PFSK-1 (cell line): ENCODE measurements at regions not wholly inside any gene's neighbourhood (a gene's known extent, or its start where the extent isn't known, plus 50 kb on each side); places are given as distances from the start of the nearest gene placed in this dataset.

Experiments
- FOXP2 ChIP-seq: optimal IDR thresholded peaks from 2 replicates; pipeline ENCODE3; 2011; ENCODE audit warnings: borderline replicate concordance, control low read depth, inconsistent platforms; ENCODE audit not compliant: insufficient read depth; ENCODE audit errors: extremely low read length, extremely low read depth
- POLR2AphosphoS5 ChIP-seq: IDR thresholded peaks from 2 replicates; pipeline ENCODE4 v1.6.1; 2012; ENCODE audit warnings: low read depth, mild to moderate bottlenecking, control low read depth, low read length, moderate library complexity
- SIN3A ChIP-seq: IDR thresholded peaks from 2 replicates; pipeline ENCODE4 v1.6.1; 2012; ENCODE audit warnings: mild to moderate bottlenecking, low read length, moderate library complexity, borderline replicate concordance; ENCODE audit not compliant: insufficient read depth
- TAF1 ChIP-seq: IDR thresholded peaks from 2 replicates; pipeline ENCODE4 v1.6.1; 2012; ENCODE audit warnings: low read length, control low read depth, borderline replicate concordance; ENCODE audit not compliant: insufficient read depth
- TF ChIP-seq, protein P1 (sequence below), 2 experiments: IDR thresholded peaks; 2 replicates each; pipeline versions ENCODE4 v1.6.1 to v1.8.0; 2011 to 2012; ENCODE audit warnings: low read depth in 2 of 2, low read length in 2 of 2, control low read depth in 1 of 2, inconsistent platforms in 1 of 2, mild to moderate bottlenecking in 1 of 2, moderate library complexity in 1 of 2; ENCODE audit not compliant: insufficient read depth in 1 of 2

DNA sequence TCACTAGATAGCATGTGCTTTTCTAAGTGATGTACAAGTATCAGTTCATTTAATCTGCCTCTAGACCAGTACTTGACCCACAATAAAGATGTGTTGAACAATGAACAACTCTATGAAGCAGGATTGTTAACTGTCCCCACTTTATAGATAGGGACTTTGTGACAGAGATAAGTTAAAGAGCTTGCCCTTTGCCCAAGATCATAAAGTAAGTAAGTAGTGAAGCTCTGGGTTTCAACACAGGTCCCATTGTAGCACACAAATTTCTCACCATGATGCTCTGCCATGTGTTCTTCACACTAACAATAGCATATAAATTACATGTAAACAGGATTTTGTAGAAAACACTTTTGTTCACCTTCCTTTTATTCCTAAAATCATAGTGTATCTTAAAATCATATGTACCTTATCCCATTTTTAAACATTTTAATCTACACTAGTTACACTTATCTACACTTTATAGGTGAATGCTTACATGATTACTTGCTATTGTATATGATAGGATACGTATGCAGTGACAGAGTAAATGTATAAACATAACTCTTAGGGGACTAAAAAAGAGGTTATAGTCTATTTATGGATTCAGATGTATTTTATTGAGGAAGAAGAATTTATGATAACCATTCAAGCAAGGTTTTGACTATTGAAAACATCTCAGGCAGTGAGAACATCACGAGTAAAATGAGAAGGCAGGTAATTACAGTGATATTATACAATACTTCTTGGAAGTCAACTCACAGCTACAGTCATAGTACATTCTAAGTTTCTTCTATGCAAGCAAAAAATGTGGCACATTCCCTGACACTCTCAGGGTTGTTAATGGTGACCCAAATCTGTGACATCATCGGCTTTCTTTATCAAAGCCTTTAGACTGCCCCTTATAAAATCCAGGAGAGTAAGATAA is 2275.1 kb downstream of the PCDH7 start:
- TF ChIP-seq POLR2AphosphoS5 (no peak), TAF1 (no peak), FOXP2 (no peak), SIN3A (no peak)
- TF ChIP-seq, protein P1, sequence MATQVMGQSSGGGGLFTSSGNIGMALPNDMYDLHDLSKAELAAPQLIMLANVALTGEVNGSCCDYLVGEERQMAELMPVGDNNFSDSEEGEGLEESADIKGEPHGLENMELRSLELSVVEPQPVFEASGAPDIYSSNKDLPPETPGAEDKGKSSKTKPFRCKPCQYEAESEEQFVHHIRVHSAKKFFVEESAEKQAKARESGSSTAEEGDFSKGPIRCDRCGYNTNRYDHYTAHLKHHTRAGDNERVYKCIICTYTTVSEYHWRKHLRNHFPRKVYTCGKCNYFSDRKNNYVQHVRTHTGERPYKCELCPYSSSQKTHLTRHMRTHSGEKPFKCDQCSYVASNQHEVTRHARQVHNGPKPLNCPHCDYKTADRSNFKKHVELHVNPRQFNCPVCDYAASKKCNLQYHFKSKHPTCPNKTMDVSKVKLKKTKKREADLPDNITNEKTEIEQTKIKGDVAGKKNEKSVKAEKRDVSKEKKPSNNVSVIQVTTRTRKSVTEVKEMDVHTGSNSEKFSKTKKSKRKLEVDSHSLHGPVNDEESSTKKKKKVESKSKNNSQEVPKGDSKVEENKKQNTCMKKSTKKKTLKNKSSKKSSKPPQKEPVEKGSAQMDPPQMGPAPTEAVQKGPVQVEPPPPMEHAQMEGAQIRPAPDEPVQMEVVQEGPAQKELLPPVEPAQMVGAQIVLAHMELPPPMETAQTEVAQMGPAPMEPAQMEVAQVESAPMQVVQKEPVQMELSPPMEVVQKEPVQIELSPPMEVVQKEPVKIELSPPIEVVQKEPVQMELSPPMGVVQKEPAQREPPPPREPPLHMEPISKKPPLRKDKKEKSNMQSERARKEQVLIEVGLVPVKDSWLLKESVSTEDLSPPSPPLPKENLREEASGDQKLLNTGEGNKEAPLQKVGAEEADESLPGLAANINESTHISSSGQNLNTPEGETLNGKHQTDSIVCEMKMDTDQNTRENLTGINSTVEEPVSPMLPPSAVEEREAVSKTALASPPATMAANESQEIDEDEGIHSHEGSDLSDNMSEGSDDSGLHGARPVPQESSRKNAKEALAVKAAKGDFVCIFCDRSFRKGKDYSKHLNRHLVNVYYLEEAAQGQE (IDR thresholded peaks at IDR 0.05; ENCODE audit: insufficient read depth in 1 of 2, low read depth in 2 of 2, low read length in 2 of 2): no peak
